ENCODE measurements at regions not wholly inside any gene's neighbourhood (a gene's known extent, or its start where the extent isn't known, plus 50 kb on each side); places are given as distances from the start of the nearest gene placed in this dataset.
A peak's percentile ranks its signal among the peaks of the same experiment; 100 is the strongest.

DNA sequence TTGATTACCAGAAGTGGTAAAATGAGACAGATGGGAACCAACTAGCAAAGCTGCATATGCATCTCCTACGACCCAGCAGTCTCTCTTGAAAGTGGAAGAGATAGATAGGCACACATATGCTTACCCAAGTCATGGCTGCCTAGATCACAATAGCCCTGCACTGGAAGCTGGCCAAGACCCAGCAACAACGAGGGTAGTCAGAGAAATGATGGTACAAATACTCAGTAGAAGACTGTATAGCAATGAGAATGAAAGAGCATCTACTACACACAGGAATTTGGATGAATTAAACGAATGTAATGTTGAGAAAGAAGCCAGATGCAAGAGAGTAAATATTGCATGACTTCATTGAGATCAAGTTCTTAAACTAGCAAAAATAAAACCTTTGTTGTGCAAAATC lies 100.3 kb upstream of the FAT1 start:
- ATAC-seq (ENCODE audit: low read depth) = peak; percentile 86
- no TSS peak for BruUV-seq (replicated peaks)
- no peaks in the 10 kb centered on the region for H3K27me3 ChIP-seq (ENCODE audit: control insufficient read depth, insufficient read depth, low read length)
- ChIA-PET POLR2A (ENCODE audit: unreplicated experiment) (no interaction called here), CTCF (interaction anchor here (0.6 to 1.1 kb wide), 4 partner anchors 10 to 644 kb away, joined by 3 to 5 read pairs (median 3); no protein-coding TSS in a partner anchor)
- no peaks in the 10 kb centered on the region for H3K36me3 ChIP-seq (ENCODE audit: control insufficient read depth, insufficient read depth, low read length)
- H3K9me3 ChIP-seq (ENCODE audit: control insufficient read depth, insufficient read depth, low read length) = no peaks in the 10 kb centered on the region
- H4K5ac ChIP-seq (ENCODE audit: low read depth, low read length) = peak overlapping the region; percentile 7; the same call in 1 of the 2 replicates
- in situ Hi-C loops (cut with MboI; ENCODE audit: low sequenced_read_pairs) = no loop called here
- peak overlapping the region; percentile 2; the same call in 1 of the 2 replicates for H4K91ac ChIP-seq (ENCODE audit: insufficient read depth, low read depth, low read length)
- peak overlapping the region; percentile 67 for H2BK5ac ChIP-seq (ENCODE audit: low read depth, low read length, poor library complexity, severe bottlenecking)
- no peak overlapping the region for H3K56ac ChIP-seq (ENCODE audit: extremely low read depth, insufficient read depth, low read length)
- H2AK5ac ChIP-seq (ENCODE audit: low read depth, low read length) = peak overlapping the region; percentile 12; the same call in 1 of the 2 replicates
- H3K18ac ChIP-seq (ENCODE audit: low read depth, low read length) = peak overlapping the region; percentile 40; the same call in 1 of the 2 replicates
- dilution Hi-C loops (cut with HindIII; ENCODE audit: low sequenced_read_pairs, unreplicated experiment) = no loop called here
- no peak for TF ChIP-seq RAD21 (IDR thresholded peaks at IDR 0.05; ENCODE audit: low read length)
- no peak for TF ChIP-seq CTCF (conservative IDR thresholded peaks at IDR 0.05; ENCODE audit: low read depth, low read length)
- peak; percentile 64 for TF ChIP-seq CEBPB (IDR thresholded peaks at IDR 0.05; ENCODE audit: low read depth, low read length)
- peaks cover 9% of the 10 kb centered on the region for H3K4me1 ChIP-seq (ENCODE audit: control insufficient read depth, insufficient read depth, low read length)
- H4K8ac ChIP-seq (ENCODE audit: low read depth in 2 of 2, low read length in 2 of 2) = peak overlapping the region in 1 of 2 experiments; percentile 49; a peak in 1 of 4 replicates
- no CpG with 5 or more reads among the region's 3 CpGs for WGBS, 2 experiments (ENCODE audit: extremely low coverage in 2 of 2, insufficient read length in 1 of 2)
- intact Hi-C loops (cut with micrococcal nuclease) = no loop called here
- peak; percentile 87 for DNase-seq
- peak overlapping the region; percentile 1; the same call in 1 of the 3 replicates for H2BK15ac ChIP-seq (ENCODE audit: low read depth, low read length)
- 0 out of 2 replicates have a peak overlapping the region, but pooled peaks have one; percentile 9 for H2BK120ac ChIP-seq (ENCODE audit: low read depth, low read length)
- H3K4me3 ChIP-seq (ENCODE audit: insufficient read depth, low read depth, low read length) = no peak overlapping the region
- H4K20me1 ChIP-seq (ENCODE audit: insufficient read depth, low read length) = no peaks in the 10 kb centered on the region
- H3K14ac ChIP-seq (replicated peaks; ENCODE audit: low read depth, low read length) = no peak overlapping the region
- no peak overlapping the region for H2AK9ac ChIP-seq (replicated peaks; ENCODE audit: low read depth, low read length, poor library complexity)
- H2BK20ac ChIP-seq (ENCODE audit: low read depth, low read length) = 0 out of 2 replicates have a peak overlapping the region, but pooled peaks have one; percentile 5
- peaks cover 8% of the 10 kb centered on the region; the same call in 1 of the 2 replicates for H3K9me1 ChIP-seq (ENCODE audit: insufficient read depth, low read length)
- H3K4me2 ChIP-seq (ENCODE audit: low read depth, low read length) = peak overlapping the region; percentile 60
- peak overlapping the region; percentile 64; the same call in 1 of the 2 replicates for H3K27ac ChIP-seq (ENCODE audit: insufficient read depth, low read length)
- H3K79me1 ChIP-seq (ENCODE audit: low read depth in 1 of 2, low read length in 2 of 2) = 0 out of 4 replicates have a peak, but pooled peaks cover 0 to 4% of the 10 kb centered on the region in 2 experiments
- H3K9ac ChIP-seq (ENCODE audit: low read depth, low read length) = no peak overlapping the region
- H3K4ac ChIP-seq (ENCODE audit: low read depth, low read length) = peak overlapping the region; percentile 16; the same call in 1 of the 2 replicates
- no peak overlapping the region for H2AFZ ChIP-seq (replicated peaks; ENCODE audit: low read length, poor library complexity)
- H3K23ac ChIP-seq (ENCODE audit: low read depth, low read length) = no peak overlapping the region
